CD4-positive, alpha-beta memory T cell (primary cell): ENCODE measurements at regions not wholly inside any gene's neighbourhood (a gene's known extent, or its start where the extent isn't known, plus 50 kb on each side); places are given as distances from the start of the nearest gene placed in this dataset.
"Not testable (repeated sequence)": the region's sequence is repeated elsewhere in the genome, so short reads cannot be mapped to it uniquely, and the experiment has no call there.

Experiments
- CTCF ChIA-PET: fragments of 350-600 bp; sonication (Branson Sonifier 250); formaldehyde crosslinking; loops from one replicate; lab custom pipeline; 2021; ENCODE audit warnings: inconsistent platforms; ENCODE audit not compliant: partially characterized antibody; lab: Charles Lee
- POLR2A ChIA-PET: fragments of 350-600 bp; sonication (Branson Sonifier 250); formaldehyde crosslinking; loops from one replicate; lab custom pipeline; 2021; ENCODE audit not compliant: partially characterized antibody; lab: Charles Lee
- DNase-seq, 5 donors: peaks; one replicate each; pipeline versions ENCODE4 v3.0.0 to v3.0.0-alpha.2; 2020 to 2022; ENCODE audit warnings: mixed read lengths in 1 of 5
- H3K27ac ChIP-seq: one replicate; pipeline ENCODE4 v1.7.0; 2013; ENCODE audit warnings: low read depth, low read length
- H3K27me3 ChIP-seq: 2 replicates; pipeline ENCODE4 v1.7.0; 2013; ENCODE audit warnings: mild to moderate bottlenecking, low read length, moderate library complexity; ENCODE audit not compliant: insufficient read depth
- H3K36me3 ChIP-seq: 2 replicates; pipeline ENCODE4 v1.7.0; 2013; ENCODE audit warnings: mild to moderate bottlenecking, low read length, moderate library complexity; ENCODE audit not compliant: insufficient read depth
- H3K4me1 ChIP-seq: 2 replicates; pipeline ENCODE4 v1.7.0; 2013; ENCODE audit warnings: mild to moderate bottlenecking, low read length, moderate library complexity; ENCODE audit not compliant: insufficient read depth
- H3K4me3 ChIP-seq, 2 donors: one replicate each; pipeline ENCODE4 v1.7.0; 2013; ENCODE audit warnings: low read length in 2 of 2, mild to moderate bottlenecking in 1 of 2
- H3K9me3 ChIP-seq, 2 donors: one replicate each; pipeline ENCODE4 v1.7.0; 2013; ENCODE audit warnings: low read length in 2 of 2, control low read depth in 1 of 2; ENCODE audit not compliant: control insufficient read depth in 1 of 2
- H3K27ac Mint-ChIP-seq, 7 donors: one replicate each; pipeline ENCODE4 v1.8.0; 2020 to 2021; ENCODE audit warnings: mixed read lengths in 7 of 7, mild to moderate bottlenecking in 6 of 7, inconsistent platforms in 3 of 7, moderate library complexity in 3 of 7
- H3K27me3 Mint-ChIP-seq, 2 donors: one replicate each; pipeline ENCODE4 v1.8.0; 2020 to 2021; ENCODE audit warnings: mixed read lengths in 2 of 2
- H3K36me3 Mint-ChIP-seq, 2 donors: one replicate each; pipeline ENCODE4 v1.8.0; 2020 to 2021; ENCODE audit warnings: mixed read lengths in 2 of 2, inconsistent platforms in 1 of 2, mild to moderate bottlenecking in 1 of 2
- H3K4me1 Mint-ChIP-seq, 4 donors: one replicate each; pipeline ENCODE4 v1.8.0; 2020 to 2021; ENCODE audit warnings: mixed read lengths in 4 of 4, mild to moderate bottlenecking in 1 of 4
- H3K4me3 Mint-ChIP-seq, 8 donors: one replicate each; pipeline ENCODE4 v1.8.0; 2020 to 2021; ENCODE audit warnings: mixed read lengths in 8 of 8, mild to moderate bottlenecking in 7 of 8, moderate library complexity in 6 of 8, inconsistent platforms in 3 of 8
- H3K9me3 Mint-ChIP-seq, 8 donors: one replicate each; pipeline ENCODE4 v1.8.0; 2020 to 2021; ENCODE audit warnings: mixed read lengths in 8 of 8, mild to moderate bottlenecking in 5 of 8, inconsistent platforms in 3 of 8, moderate library complexity in 1 of 8
- intact Hi-C: fragments of 100-400 bp; cut with micrococcal nuclease; formaldehyde crosslinking; loops from one replicate; pipeline ENCODE4 v1.15.1; 2023

- CTCF ChIA-PET = no interaction called here
- no peaks in the 10 kb centered on the region for H3K27me3 ChIP-seq
Observed at GRCh38 chr2:176944998-176945397, 267.6 kb upstream of the HNRNPA3 start.

DNA sequence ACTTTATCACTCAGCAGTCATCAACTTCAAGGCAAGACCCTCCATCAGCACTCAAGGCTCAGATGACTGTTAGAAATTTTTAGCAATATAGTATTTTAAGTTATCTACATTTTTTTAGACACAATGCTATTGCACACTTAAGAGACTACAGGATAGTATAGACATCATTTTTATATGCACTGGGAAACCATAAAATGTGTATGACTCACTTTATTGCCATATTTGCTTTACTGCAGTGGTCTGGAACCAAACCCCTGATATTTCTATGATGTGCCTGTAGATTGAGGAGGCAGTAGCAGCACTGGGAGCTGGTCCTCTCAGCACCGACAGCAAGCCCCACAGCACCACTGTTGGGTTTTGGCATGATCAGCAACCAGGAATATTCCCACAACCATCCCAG lies 264.8 kb upstream of the HNRNPA3 start:
- no peaks in the 10 kb centered on the region for H3K9me3 ChIP-seq
- Mint-ChIP-seq H3K9me3 (peaks cover 0 to 11% (median 6%) of the 10 kb centered on the region in 8 donors), H3K27me3 (peaks cover 2 to 3% of the 10 kb centered on the region in 2 donors), H3K4me3 (no peak overlapping the region), H3K36me3 (no peaks in the 10 kb centered on the region), H3K4me1 (no peaks in the 10 kb centered on the region), H3K27ac (no peak overlapping the region)
- H3K36me3 ChIP-seq = no peaks in the 10 kb centered on the region
- POLR2A ChIA-PET = no interaction called here
- intact Hi-C loops = no loop called here
- H3K27me3 ChIP-seq = no peaks in the 10 kb centered on the region
- CTCF ChIA-PET = no interaction called here
- no peak for DNase-seq
- H3K4me3 ChIP-seq = no peak overlapping the region
- no peak overlapping the region for H3K27ac ChIP-seq
- H3K4me1 ChIP-seq = no peaks in the 10 kb centered on the region

More at GRCh38 chr2:176944998-176945397, 267.6 kb upstream of the HNRNPA3 start:
- no peak for DNase-seq
- H3K4me1 Mint-ChIP-seq = no peaks in the 10 kb centered on the region
- H3K27ac ChIP-seq = no peak overlapping the region
- H3K27ac Mint-ChIP-seq = no peak overlapping the region
- POLR2A ChIA-PET = no interaction called here
- peaks cover 5 to 7% of the 10 kb centered on the region in 2 donors for H3K27me3 Mint-ChIP-seq
- H3K4me3 Mint-ChIP-seq = no peak overlapping the region
- no peaks in the 10 kb centered on the region for H3K9me3 ChIP-seq
- no peaks in the 10 kb centered on the region for H3K36me3 ChIP-seq
- no peaks in the 10 kb centered on the region for H3K36me3 Mint-ChIP-seq
- H3K4me3 ChIP-seq = no peak overlapping the region
- intact Hi-C loops = no loop called here
- peaks cover 0 to 6% (median under 1%) of the 10 kb centered on the region in 8 donors for H3K9me3 Mint-ChIP-seq
- H3K4me1 ChIP-seq = no peaks in the 10 kb centered on the region

DNA sequence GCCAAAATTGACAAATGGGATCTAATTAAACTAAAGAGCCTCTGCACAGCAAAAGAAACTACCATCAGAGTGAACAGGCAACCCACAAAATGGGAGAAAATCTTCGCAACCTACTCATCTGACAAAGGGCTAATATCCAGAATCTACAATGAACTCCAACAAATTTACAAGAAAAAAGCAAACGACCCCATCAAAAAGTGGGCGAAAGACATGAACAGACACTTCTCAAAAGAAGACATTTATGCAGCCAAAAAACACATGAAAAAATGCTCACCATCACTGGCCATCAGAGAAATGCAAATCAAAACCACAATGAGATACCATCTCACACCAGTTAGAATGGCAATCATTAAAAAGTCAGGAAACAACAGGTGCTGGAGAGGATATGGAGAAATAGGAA lies 261.4 kb upstream of the HNRNPA3 start:
- intact Hi-C loops = not testable (repeated sequence)

DNA sequence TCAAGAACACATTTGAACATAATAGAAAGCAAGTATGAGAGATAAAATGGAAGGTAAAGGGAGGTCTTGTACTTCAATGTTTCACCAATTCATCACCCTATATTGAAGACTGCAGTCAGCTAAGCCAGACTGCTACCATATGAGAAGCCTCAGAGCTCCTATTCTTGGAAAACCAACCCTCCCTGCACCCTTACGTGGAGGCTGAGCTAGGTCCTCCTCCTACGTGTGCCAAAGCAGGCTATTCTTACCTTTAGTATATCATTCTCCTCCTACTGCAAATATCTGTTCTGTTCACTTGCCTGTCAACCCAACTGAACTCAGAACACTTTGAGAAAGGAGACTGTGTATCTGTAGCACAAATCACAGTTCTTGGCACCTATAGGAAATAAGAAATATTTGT lies 255.8 kb upstream of the HNRNPA3 start:
- Mint-ChIP-seq H3K4me3 (no peak overlapping the region), H3K36me3 (no peaks in the 10 kb centered on the region), H3K27ac (no peak overlapping the region), H3K9me3 (no peaks in the 10 kb centered on the region), H3K4me1 (no peaks in the 10 kb centered on the region), H3K27me3 (peaks cover 6 to 11% of the 10 kb centered on the region in 2 donors)
- POLR2A ChIA-PET = no interaction called here
- intact Hi-C loops = no loop called here
- H3K27ac ChIP-seq = no peak overlapping the region
- CTCF ChIA-PET = interaction anchor here (1.1 kb wide), 1 partner anchor 11 kb away, joined by 3 read pairs; no protein-coding TSS in a partner anchor
- no peak for DNase-seq
- H3K9me3 ChIP-seq = no peaks in the 10 kb centered on the region
- H3K27me3 ChIP-seq = no peaks in the 10 kb centered on the region
- no peak overlapping the region for H3K4me3 ChIP-seq
- no peaks in the 10 kb centered on the region for H3K36me3 ChIP-seq
- H3K4me1 ChIP-seq = no peaks in the 10 kb centered on the region

More for the DNA sequence above, 261.4 kb upstream of the HNRNPA3 start:
- H3K9me3 ChIP-seq, H3K36me3 Mint-ChIP-seq, H3K27me3 Mint-ChIP-seq, H3K27ac ChIP-seq, CTCF ChIA-PET, H3K36me3 ChIP-seq, H3K27ac Mint-ChIP-seq, H3K27me3 ChIP-seq, H3K4me3 ChIP-seq, H3K4me3 Mint-ChIP-seq, POLR2A ChIA-PET, H3K4me1 ChIP-seq, H3K4me1 Mint-ChIP-seq, DNase-seq: not testable (repeated sequence)
- H3K9me3 Mint-ChIP-seq = peaks cover 0 to 11% (median 6%) of the 10 kb centered on the region in 8 donors

GRCh38 chr2:176959614-176960013 lies 253.0 kb upstream of the HNRNPA3 start:
- no peak overlapping the region for H3K27ac ChIP-seq
- Mint-ChIP-seq H3K27me3 (peaks cover 9 to 17% of the 10 kb centered on the region in 2 donors), H3K9me3 (no peaks in the 10 kb centered on the region), H3K36me3 (no peaks in the 10 kb centered on the region), H3K4me1 (no peaks in the 10 kb centered on the region), H3K27ac (no peak overlapping the region), H3K4me3 (no peak overlapping the region)
- POLR2A ChIA-PET = no interaction called here
- no peak for DNase-seq
- no peak overlapping the region for H3K4me3 ChIP-seq
- CTCF ChIA-PET = no interaction called here
- H3K27me3 ChIP-seq = no peaks in the 10 kb centered on the region
- H3K9me3 ChIP-seq = no peaks in the 10 kb centered on the region
- intact Hi-C loops = no loop called here
- H3K4me1 ChIP-seq = no peaks in the 10 kb centered on the region
- no peaks in the 10 kb centered on the region for H3K36me3 ChIP-seq

DNA sequence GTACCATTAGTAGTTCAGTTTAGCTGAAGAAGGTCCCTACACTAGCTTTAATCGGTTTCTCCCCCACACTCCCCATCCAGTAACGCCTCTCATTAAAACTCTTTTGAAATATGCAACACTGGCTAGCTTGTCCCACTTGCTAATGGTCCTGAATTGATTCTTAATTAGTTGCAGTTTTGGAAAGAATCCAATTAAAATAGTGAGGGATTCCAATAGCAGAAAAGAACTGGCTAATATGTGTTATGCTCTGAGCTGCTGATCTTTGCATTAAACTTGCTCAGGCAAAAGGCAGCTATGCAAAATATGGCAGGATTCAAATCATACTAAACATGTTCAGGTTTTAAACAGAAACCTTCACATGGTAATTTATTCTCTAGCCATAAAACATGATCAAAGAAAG lies 252.5 kb upstream of the HNRNPA3 start:
- intact Hi-C loops = no loop called here
- Mint-ChIP-seq H3K4me3 (no peak overlapping the region), H3K36me3 (no peaks in the 10 kb centered on the region), H3K27me3 (peaks cover 9 to 13% of the 10 kb centered on the region in 2 donors), H3K4me1 (no peaks in the 10 kb centered on the region), H3K9me3 (no peaks in the 10 kb centered on the region), H3K27ac (no peak overlapping the region)
- CTCF ChIA-PET = no interaction called here
- Histone ChIP-seq H3K36me3 (no peaks in the 10 kb centered on the region), H3K27ac (no peak overlapping the region), H3K4me3 (no peak overlapping the region), H3K27me3 (no peaks in the 10 kb centered on the region), H3K9me3 (no peaks in the 10 kb centered on the region), H3K4me1 (no peaks in the 10 kb centered on the region)
- POLR2A ChIA-PET = no interaction called here
- DNase-seq = no peak

DNA sequence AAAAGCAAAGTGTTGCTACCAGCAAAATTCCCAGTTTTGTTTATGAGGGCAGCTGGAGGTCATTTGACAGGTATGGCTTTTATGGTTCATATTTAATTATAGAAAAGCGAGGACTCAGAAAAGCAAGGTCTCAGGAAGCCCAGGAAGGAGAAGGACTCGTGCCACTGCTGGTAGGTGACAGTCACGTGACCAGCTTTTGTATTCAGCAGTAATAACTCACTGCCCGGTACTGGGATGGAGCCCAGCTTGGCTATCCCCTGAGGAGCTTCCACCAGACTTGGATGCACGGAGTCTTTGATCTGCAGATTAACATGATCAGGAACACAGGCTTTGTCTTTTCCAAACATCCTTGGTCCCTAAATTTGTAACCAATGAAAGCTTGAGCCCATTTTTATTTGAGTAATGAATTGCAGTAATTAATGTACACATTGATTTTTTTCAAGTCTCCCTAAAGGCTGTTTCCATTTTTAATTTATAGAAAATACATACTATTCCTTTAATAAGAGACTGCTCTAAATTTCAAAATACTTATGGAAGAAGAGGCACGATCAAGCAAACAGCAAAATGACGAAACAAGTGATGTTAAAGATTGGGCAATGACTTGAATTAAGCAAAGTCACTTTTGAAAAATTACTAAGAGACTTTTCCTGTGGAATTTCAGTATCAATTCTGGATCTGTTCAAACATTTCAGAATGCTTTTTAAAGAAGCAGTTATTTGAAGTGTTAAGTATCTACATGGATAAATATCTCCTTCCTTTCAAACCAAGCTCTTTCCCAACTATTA lies 251.7 kb upstream of the HNRNPA3 start:
- no peak for DNase-seq
- no peak overlapping the region for H3K4me3 Mint-ChIP-seq
- Histone ChIP-seq H3K4me3 (no peak overlapping the region), H3K4me1 (no peaks in the 10 kb centered on the region), H3K9me3 (no peaks in the 10 kb centered on the region), H3K36me3 (no peaks in the 10 kb centered on the region), H3K27me3 (no peaks in the 10 kb centered on the region), H3K27ac (no peak overlapping the region)
- intact Hi-C loops = no loop called here
- H3K36me3 Mint-ChIP-seq = no peaks in the 10 kb centered on the region
- H3K27me3 Mint-ChIP-seq = peaks cover 9 to 12% of the 10 kb centered on the region in 2 donors
- ChIA-PET CTCF (no interaction called here), POLR2A (no interaction called here)
- H3K9me3 Mint-ChIP-seq = no peaks in the 10 kb centered on the region
- no peaks in the 10 kb centered on the region for H3K4me1 Mint-ChIP-seq
- H3K27ac Mint-ChIP-seq = no peak overlapping the region
